HepG2 (cell line): ENCODE measurements at regions not wholly inside any gene's neighbourhood (a gene's known extent, or its start where the extent isn't known, plus 50 kb on each side); places are given as distances from the start of the nearest gene placed in this dataset.

ENCODE experiments used
- ATAC-seq: fragments of 200-7000 bp; cut with Tn5 transposase; 3 replicates; pipeline ENCODE4 v1.9.1; 2020; ENCODE audit warnings: mild to moderate bottlenecking, moderate library complexity
- BruUV-seq: library from RNA; stranded (reverse); fragments of 400-500 nt; replicated peaks from 2 replicates; lab custom pipeline; 2021; lab: Mats Ljungman, UMichigan
- CTCF ChIA-PET: fragments of 300-600 bp; formaldehyde crosslinking; extraction: SDS; loops from one replicate; lab custom pipeline; 2021; ENCODE audit warnings: low total read pairs, inconsistent platforms, low intra/inter-chr PET ratio; lab: Yijun Ruan, JAX
- POLR2A ChIA-PET: fragments of 350-600 bp; sonication (Branson Sonifier 250); formaldehyde crosslinking; loops from one replicate; lab custom pipeline; 2020; ENCODE audit warnings: antibody characterized with exemption, inconsistent platforms; lab: Yijun Ruan, JAX
- DNase-seq: peaks from one replicate; pipeline ENCODE4 v3.0.0-alpha.2; 2015; ENCODE audit warnings: low spot score
- FAIRE-seq: peaks from 3 replicates; lab custom pipeline; 2011; peaks lifted over from hg19 to GRCh38; lab: Jason Lieb, UNC
- H2AFZ ChIP-seq: one replicate; pipeline ENCODE4 v1.6.1; 2011; ENCODE audit warnings: low read length, inconsistent platforms
- H3K27ac ChIP-seq: fragments of 300-600 bp; 3 replicates; pipeline ENCODE4 v1.8.0; 2011; ENCODE audit warnings: mixed run types, mild to moderate bottlenecking, mixed read lengths, low read length, inconsistent platforms; ENCODE audit not compliant: insufficient read depth; ENCODE audit errors: extremely low read length
- H3K27me3 ChIP-seq, 2 experiments: fragments of 200-600 bp in 1 of 2; 2 replicates in 1 of 2; 3 replicates in 1 of 2; pipeline versions ENCODE4 v1.6.0 to v1.8.0; 2011; ENCODE audit warnings: low read length in 2 of 2, mild to moderate bottlenecking in 2 of 2, moderate library complexity in 2 of 2, inconsistent platforms in 1 of 2; ENCODE audit not compliant: insufficient read depth in 2 of 2, control insufficient read depth in 1 of 2
- H3K36me3 ChIP-seq, 2 experiments: fragments of 200-600 bp in 1 of 2; replicated peaks in 1 of 2; 2 replicates in 1 of 2; 3 replicates in 1 of 2; pipeline versions ENCODE4 v1.5.1 to v1.8.0; 2011; ENCODE audit warnings: low read length in 2 of 2, inconsistent platforms in 1 of 2; ENCODE audit not compliant: insufficient read depth in 2 of 2, control insufficient read depth in 1 of 2
- H3K4me1 ChIP-seq: 2 replicates; pipeline ENCODE4 v1.5.1; 2012; ENCODE audit warnings: low read length, inconsistent platforms; ENCODE audit not compliant: insufficient read depth
- H3K4me2 ChIP-seq: 2 replicates; pipeline ENCODE4 v1.6.0; 2011; ENCODE audit warnings: low read depth, low read length, inconsistent platforms
- H3K4me3 ChIP-seq, 3 experiments: fragments of 200-600 bp in 1 of 3; sonication (generic), shearing (Covaris generic) in 1 of 3; replicated peaks in 1 of 3; 2 replicates each; pipeline ENCODE4 v1.5.1; 2011 to 2016; ENCODE audit warnings: low read length in 3 of 3, inconsistent platforms in 2 of 3, low read depth in 2 of 3, mild to moderate bottlenecking in 2 of 3, control low read depth in 1 of 3, mixed read lengths in 1 of 3; ENCODE audit not compliant: insufficient read depth in 1 of 3
- H3K79me2 ChIP-seq: one replicate; pipeline ENCODE4 v1.6.1; 2011; ENCODE audit warnings: low read length, inconsistent platforms; ENCODE audit not compliant: insufficient read depth
- H3K9ac ChIP-seq: 2 replicates; pipeline ENCODE4 v1.6.0; 2011; ENCODE audit warnings: mild to moderate bottlenecking, low read depth, low read length, inconsistent platforms; ENCODE audit not compliant: insufficient read depth
- H3K9me3 ChIP-seq: 2 replicates; pipeline ENCODE4 v1.5.1; 2012; ENCODE audit warnings: mild to moderate bottlenecking, low read length
- H4K20me1 ChIP-seq: 2 replicates; pipeline ENCODE4 v1.6.0; 2011; ENCODE audit warnings: inconsistent platforms, mild to moderate bottlenecking, low read length, moderate library complexity; ENCODE audit not compliant: insufficient read depth
- CBFB ChIP-seq: sonication (generic); formaldehyde crosslinking; IDR thresholded peaks from 2 replicates; pipeline ENCODE4 v1.4.0; 2020; ENCODE audit warnings: missing genetic modification reagents
- GABPA ChIP-seq, 2 experiments: IDR thresholded peaks; 2 replicates each; pipeline ENCODE4 v1.6.1; 2011 to 2016; ENCODE audit warnings: low read depth in 2 of 2, low read length in 1 of 2, missing biosample characterization in 1 of 2, missing genetic modification characterization in 1 of 2
- JUND ChIP-seq: sonication (generic); formaldehyde crosslinking; IDR thresholded peaks from 2 replicates; pipeline ENCODE4 v1.8.0; 2022; ENCODE audit warnings: mild to moderate bottlenecking, missing genetic modification reagents
- MYNN ChIP-seq: sonication (generic); formaldehyde crosslinking; IDR thresholded peaks from 2 replicates; pipeline ENCODE4 v1.4.0; 2020; ENCODE audit warnings: mild to moderate bottlenecking, low read depth, missing genetic modification reagents
- ONECUT2 ChIP-seq: sonication (generic); formaldehyde crosslinking; IDR thresholded peaks from 2 replicates; pipeline ENCODE4 v1.4.0; 2020; ENCODE audit warnings: missing genetic modification reagents
- PAX8 ChIP-seq: sonication (generic); formaldehyde crosslinking; IDR thresholded peaks from 2 replicates; pipeline ENCODE4 v1.8.0; 2022; ENCODE audit warnings: mild to moderate bottlenecking, missing genetic modification reagents, borderline replicate concordance
- SMYD3 ChIP-seq: sonication (generic); formaldehyde crosslinking; IDR thresholded peaks from 2 replicates; pipeline ENCODE4 v1.8.1; 2023; ENCODE audit warnings: mild to moderate bottlenecking, missing genetic modification reagents
- TP53 ChIP-seq: sonication (generic); formaldehyde crosslinking; conservative IDR thresholded peaks from 2 replicates; pipeline ENCODE4 v1.4.0; 2020; ENCODE audit warnings: missing genetic modification reagents
- ZNF20 ChIP-seq: sonication (generic); formaldehyde crosslinking; IDR thresholded peaks from 2 replicates; pipeline ENCODE4 v1.4.0; 2020; ENCODE audit warnings: mild to moderate bottlenecking, moderate library complexity, missing genetic modification reagents
- ZNF232 ChIP-seq: sonication (generic); formaldehyde crosslinking; IDR thresholded peaks from 2 replicates; pipeline ENCODE4 v1.4.0; 2020; ENCODE audit warnings: missing genetic modification reagents, borderline replicate concordance
- ZNF296 ChIP-seq: sonication (generic); formaldehyde crosslinking; conservative IDR thresholded peaks from 2 replicates; pipeline ENCODE4 v1.5.0; 2020; ENCODE audit warnings: mild to moderate bottlenecking, missing genetic modification reagents
- ZNF30 ChIP-seq: sonication (generic); formaldehyde crosslinking; IDR thresholded peaks from 2 replicates; pipeline ENCODE4 v1.5.0; 2020; ENCODE audit warnings: mild to moderate bottlenecking, missing genetic modification reagents
- ZNF850 ChIP-seq: sonication (generic); formaldehyde crosslinking; conservative IDR thresholded peaks from 2 replicates; pipeline ENCODE4 v1.9.0; 2021; ENCODE audit warnings: mild to moderate bottlenecking, missing genetic modification reagents
- ZSCAN29 ChIP-seq: sonication (generic); formaldehyde crosslinking; conservative IDR thresholded peaks from 2 replicates; pipeline ENCODE4 v1.4.0; 2020; ENCODE audit warnings: mild to moderate bottlenecking, missing genetic modification reagents
- WGBS: methylation state at CpG from one replicate; pipeline ENCODE4 v1.1.6; 2017; ENCODE audit warnings: low lambda C conversion rate; 5-methylcytosine and 5-hydroxymethylcytosine counted together
- in situ Hi-C: cut with HindIII; loops from 2 replicates; pipeline ENCODE4 v1.10.0; 2017; ENCODE audit warnings: low pct_unique_long_range_greater_than_20kb; ENCODE audit not compliant: extremely low pct_ligation_motif_present
- intact Hi-C: fragments of 100-400 bp; cut with micrococcal nuclease; formaldehyde crosslinking; loops from one replicate; pipeline ENCODE4 v1.10.0; 2022; ENCODE audit not compliant: unreplicated experiment
- TF ChIP-seq, protein P1 (sequence below): sonication (generic); formaldehyde crosslinking; IDR thresholded peaks from 2 replicates; pipeline ENCODE4 v1.5.1; 2020; ENCODE audit warnings: mild to moderate bottlenecking, missing genetic modification reagents, borderline replicate concordance
- TF ChIP-seq, protein P2 (sequence below): sonication (generic); formaldehyde crosslinking; IDR thresholded peaks from 2 replicates; pipeline ENCODE4 v1.4.0; 2020; ENCODE audit warnings: missing genetic modification reagents

DNA sequence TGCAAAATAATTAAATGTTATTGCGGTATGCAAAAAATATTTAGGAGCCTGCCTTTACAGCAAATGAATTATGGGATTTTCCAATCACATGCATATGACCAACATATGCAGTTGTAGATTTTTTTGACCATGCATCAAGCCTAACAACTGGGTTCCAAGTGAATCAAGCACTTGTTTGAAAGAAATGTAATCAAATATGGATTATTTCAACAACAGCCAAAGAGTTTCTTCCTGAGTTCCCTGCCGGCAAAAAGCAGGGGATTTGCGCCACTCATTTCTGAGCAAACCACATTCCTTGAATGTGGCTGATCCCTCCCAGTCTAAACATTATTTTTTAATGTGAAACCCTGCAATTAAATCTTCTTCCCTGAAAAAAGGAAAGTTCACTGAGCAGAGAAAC lies 100.1 kb upstream of the ADTRP start:
- H3K4me2 ChIP-seq = no peak overlapping the region
- no peaks in the 10 kb centered on the region for H3K36me3 ChIP-seq
- H3K4me3 ChIP-seq = no peak overlapping the region
- BruUV-seq = no TSS peak
- FAIRE-seq (no peak), ATAC-seq (no peak), DNase-seq (no peak)
- no peaks in the 10 kb centered on the region for H3K27me3 ChIP-seq
- intact Hi-C loops (no loop called here), in situ Hi-C loops (no loop called here)
- WGBS = 31% methylated on average over 3 of the region's 3 CpGs
- no peaks in the 10 kb centered on the region for H3K9me3 ChIP-seq
- H3K9ac ChIP-seq = no peak overlapping the region
- H3K79me2 ChIP-seq = no peaks in the 10 kb centered on the region
- H3K27ac ChIP-seq = no peak overlapping the region
- TF ChIP-seq TP53 (CRISPR knock-in tag) (no peak), ZNF850 (no peak), GABPA (IDR thresholded peaks at IDR 0.05; ENCODE audit: low read depth, low read length) (no peak), GABPA (CRISPR knock-in tag; IDR thresholded peaks at IDR 0.05; ENCODE audit: low read depth) (no peak), ZNF30 (CRISPR knock-in tag) (no peak), PAX8 (CRISPR knock-in tag) (no peak), ZSCAN29 (no peak), ZNF232 (CRISPR knock-in tag) (no peak), ONECUT2 (CRISPR knock-in tag) (no peak), JUND (CRISPR knock-in tag) (no peak), SMYD3 (CRISPR knock-in tag) (no peak), ZNF296 (CRISPR knock-in tag) (no peak), CBFB (CRISPR knock-in tag) (no peak), MYNN (CRISPR knock-in tag) (no peak), ZNF20 (no peak)
- TF ChIP-seq, protein P1, sequence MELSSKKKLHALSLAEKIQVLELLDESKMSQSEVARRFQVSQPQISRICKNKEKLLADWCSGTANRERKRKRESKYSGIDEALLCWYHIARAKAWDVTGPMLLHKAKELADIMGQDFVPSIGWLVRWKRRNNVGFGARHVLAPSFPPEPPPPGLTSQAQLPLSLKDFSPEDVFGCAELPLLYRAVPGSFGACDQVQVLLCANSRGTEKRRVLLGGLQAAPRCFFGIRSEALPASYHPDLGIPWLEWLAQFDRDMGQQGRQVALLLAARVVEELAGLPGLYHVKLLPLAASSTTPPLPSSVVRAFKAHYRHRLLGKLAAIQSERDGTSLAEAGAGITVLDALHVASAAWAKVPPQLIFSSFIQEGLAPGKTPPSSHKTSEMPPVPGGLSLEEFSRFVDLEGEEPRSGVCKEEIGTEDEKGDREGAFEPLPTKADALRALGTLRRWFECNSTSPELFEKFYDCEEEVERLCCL (CRISPR knock-in tag) = no peak
- TF ChIP-seq, protein P2, sequence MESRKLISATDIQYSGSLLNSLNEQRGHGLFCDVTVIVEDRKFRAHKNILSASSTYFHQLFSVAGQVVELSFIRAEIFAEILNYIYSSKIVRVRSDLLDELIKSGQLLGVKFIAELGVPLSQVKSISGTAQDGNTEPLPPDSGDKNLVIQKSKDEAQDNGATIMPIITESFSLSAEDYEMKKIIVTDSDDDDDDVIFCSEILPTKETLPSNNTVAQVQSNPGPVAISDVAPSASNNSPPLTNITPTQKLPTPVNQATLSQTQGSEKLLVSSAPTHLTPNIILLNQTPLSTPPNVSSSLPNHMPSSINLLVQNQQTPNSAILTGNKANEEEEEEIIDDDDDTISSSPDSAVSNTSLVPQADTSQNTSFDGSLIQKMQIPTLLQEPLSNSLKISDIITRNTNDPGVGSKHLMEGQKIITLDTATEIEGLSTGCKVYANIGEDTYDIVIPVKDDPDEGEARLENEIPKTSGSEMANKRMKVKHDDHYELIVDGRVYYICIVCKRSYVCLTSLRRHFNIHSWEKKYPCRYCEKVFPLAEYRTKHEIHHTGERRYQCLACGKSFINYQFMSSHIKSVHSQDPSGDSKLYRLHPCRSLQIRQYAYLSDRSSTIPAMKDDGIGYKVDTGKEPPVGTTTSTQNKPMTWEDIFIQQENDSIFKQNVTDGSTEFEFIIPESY (CRISPR knock-in tag) = no peak
- H4K20me1 ChIP-seq = no peaks in the 10 kb centered on the region
- no peaks in the 10 kb centered on the region for H3K4me1 ChIP-seq
- H2AFZ ChIP-seq = no peak overlapping the region
- CTCF ChIA-PET = no interaction called here
- POLR2A ChIA-PET = no interaction called here
